Choroid plexus epithelial cell (primary cell): ENCODE measurements at regions not wholly inside any gene's neighbourhood (a gene's known extent, or its start where the extent isn't known, plus 50 kb on each side); places are given as distances from the start of the nearest gene placed in this dataset.
"Not testable (repeated sequence)": the region's sequence is repeated elsewhere in the genome, so short reads cannot be mapped to it uniquely, and the experiment has no call there.

Experiments used
- DNase-seq: peaks from one replicate; pipeline ENCODE4 v3.0.0-alpha.2; 2010; ENCODE audit warnings: low read depth
- H3K4me3 ChIP-seq: 2 replicates; pipeline ENCODE4 v1.5.1; 2011; ENCODE audit warnings: low read depth, mild to moderate bottlenecking, control low read depth, low read length, moderate library complexity
- CTCF ChIP-seq: conservative IDR thresholded peaks from 2 replicates; pipeline ENCODE4 v1.5.1; 2011; ENCODE audit warnings: low read depth, mild to moderate bottlenecking, control low read depth, inconsistent platforms, low read length, moderate library complexity

GRCh38 chr7:101722247-101722646 is 93.2 kb upstream of the MYL10 start:
- no peak overlapping the region for H3K4me3 ChIP-seq
- no peak for TF ChIP-seq CTCF
- no peak for DNase-seq

GRCh38 chr7:101723835-101724234 is 93.6 kb upstream of the CUX1 start:
- TF ChIP-seq CTCF, result no peak
- no peak for DNase-seq

GRCh38 chr7:101724957-101725356 is 92.5 kb upstream of the CUX1 start:
- no peak for DNase-seq
- no peak for TF ChIP-seq CTCF
- no peak overlapping the region for H3K4me3 ChIP-seq

More at GRCh38 chr7:101723835-101724234, 93.6 kb upstream of the CUX1 start:
- H3K4me3 ChIP-seq, result no peak overlapping the region

GRCh38 chr7:101725921-101726320 is 91.5 kb upstream of the CUX1 start:
- no peak overlapping the region for H3K4me3 ChIP-seq
- no peak for DNase-seq
- TF ChIP-seq CTCF, result no peak

GRCh38 chr7:101727184-101727583 is 90.2 kb upstream of the CUX1 start:
- no peak overlapping the region for H3K4me3 ChIP-seq
- DNase-seq, result no peak
- no peak for TF ChIP-seq CTCF

GRCh38 chr7:101728128-101728527 is 89.3 kb upstream of the CUX1 start:
- no peak overlapping the region for H3K4me3 ChIP-seq
- TF ChIP-seq CTCF, result no peak
- DNase-seq, result no peak

- DNase-seq, H3K4me3 ChIP-seq: not testable (repeated sequence)
Measured at GRCh38 chr7:101728873-101729240, 88.6 kb upstream of the CUX1 start.
